Subcutaneous abdominal adipose tissue (tissue), 5 donors: ENCODE measurements at regions not wholly inside any gene's neighbourhood (a gene's known extent, or its start where the extent isn't known, plus 50 kb on each side); places are given as distances from the start of the nearest gene placed in this dataset.

Experiments
- H3K27ac ChIP-seq: one replicate; pipeline ENCODE4 v1.7.0; 2013; ENCODE audit warnings: low read depth, mild to moderate bottlenecking, inconsistent platforms, low read length, moderate library complexity
- H3K27me3 ChIP-seq, 5 donors: one replicate each; pipeline ENCODE4 v1.7.0; 2013; ENCODE audit warnings: low read length in 5 of 5, inconsistent platforms in 1 of 5; ENCODE audit not compliant: control insufficient read depth in 5 of 5, insufficient read depth in 4 of 5
- H3K36me3 ChIP-seq, 5 donors: one replicate each; pipeline ENCODE4 v1.7.0; 2013; ENCODE audit warnings: low read length in 5 of 5; ENCODE audit not compliant: control insufficient read depth in 5 of 5, insufficient read depth in 5 of 5
- H3K4me1 ChIP-seq, 5 donors: one replicate each; pipeline ENCODE4 v1.7.0; 2013; ENCODE audit warnings: low read length in 5 of 5, mild to moderate bottlenecking in 3 of 5, moderate library complexity in 1 of 5; ENCODE audit not compliant: control insufficient read depth in 5 of 5, insufficient read depth in 5 of 5
- H3K4me3 ChIP-seq, 5 donors: one replicate each; pipeline ENCODE4 v1.7.0; 2013; ENCODE audit warnings: low read length in 5 of 5, low read depth in 1 of 5
- H3K9ac ChIP-seq, 5 donors: one replicate each; pipeline ENCODE4 v1.7.0; 2013; ENCODE audit warnings: low read length in 5 of 5, mild to moderate bottlenecking in 4 of 5, moderate library complexity in 3 of 5
- H3K9me3 ChIP-seq, 5 donors: one replicate each; pipeline ENCODE4 v1.7.0; 2013; ENCODE audit warnings: low read length in 5 of 5; ENCODE audit not compliant: control insufficient read depth in 5 of 5
- donor health status: healthy.
- donor health status: healthy.
- donor health status: healthy.
- donor health status: healthy.
- donor health status: healthy.

DNA sequence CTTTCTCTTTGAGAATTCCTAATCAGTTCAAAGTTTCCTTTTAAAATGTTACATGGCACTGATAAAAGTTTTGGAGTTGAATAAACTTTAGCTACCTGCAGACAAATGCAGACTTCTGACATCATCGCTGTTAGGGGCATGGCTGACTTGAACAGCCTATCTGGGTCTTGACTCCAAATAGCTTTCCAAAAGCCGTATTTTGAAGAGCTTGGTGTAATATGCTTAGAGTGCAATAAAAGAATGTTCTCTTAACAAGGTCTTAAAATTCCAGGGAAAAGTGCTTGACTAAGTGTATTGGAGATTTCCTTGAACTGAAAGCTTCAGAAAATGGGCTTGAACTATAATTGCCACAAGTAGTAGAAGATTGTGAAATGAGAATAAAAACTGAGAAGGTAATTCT lies 342.9 kb upstream of the DCC start:
- H3K27ac ChIP-seq = no peak overlapping the region

GRCh38 chr18:51998066-51998465 lies 341.9 kb upstream of the DCC start:
- H3K9ac ChIP-seq = no peak overlapping the region
- H3K9me3 ChIP-seq = no peaks in the 10 kb centered on the region

More for the DNA sequence above, 342.9 kb upstream of the DCC start:
- Histone ChIP-seq H3K4me3 (no peak overlapping the region), H3K36me3 (no peaks in the 10 kb centered on the region), H3K9ac (no peak overlapping the region), H3K4me1 (no peaks in the 10 kb centered on the region), H3K9me3 (no peaks in the 10 kb centered on the region), H3K27me3 (no peaks in the 10 kb centered on the region)

GRCh38 chr18:51998711-51999110 lies 341.3 kb upstream of the DCC start:
- no peak overlapping the region for H3K27ac ChIP-seq
- no peak overlapping the region for H3K4me3 ChIP-seq
- H3K9ac ChIP-seq = no peak overlapping the region
- H3K9me3 ChIP-seq = no peaks in the 10 kb centered on the region
- H3K4me1 ChIP-seq = no peaks in the 10 kb centered on the region
- no peaks in the 10 kb centered on the region for H3K27me3 ChIP-seq
- H3K36me3 ChIP-seq = no peaks in the 10 kb centered on the region

More at GRCh38 chr18:51998066-51998465, 341.9 kb upstream of the DCC start:
- H3K36me3 ChIP-seq = no peaks in the 10 kb centered on the region
- H3K4me1 ChIP-seq = no peaks in the 10 kb centered on the region
- no peak overlapping the region for H3K4me3 ChIP-seq
- no peaks in the 10 kb centered on the region for H3K27me3 ChIP-seq
- no peak overlapping the region for H3K27ac ChIP-seq

DNA sequence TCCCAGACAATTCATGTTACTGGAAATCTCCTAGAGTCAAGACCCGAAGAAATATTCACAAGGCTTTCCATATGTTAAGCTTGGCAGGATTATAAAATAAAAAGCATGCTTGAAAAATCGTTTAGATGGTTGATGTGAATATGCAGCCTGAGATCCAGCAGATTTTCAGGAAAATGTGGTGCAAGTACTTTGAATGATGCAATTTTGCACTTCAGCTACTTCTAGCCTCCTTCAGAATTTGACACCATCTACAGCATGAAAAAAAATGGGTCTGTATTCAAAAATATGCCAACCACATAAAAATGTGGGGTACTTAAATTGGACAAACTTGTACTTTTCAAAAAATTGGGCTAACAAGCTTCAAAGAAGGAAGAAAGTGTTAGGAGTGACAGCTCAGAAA lies 340.6 kb upstream of the DCC start:
- Histone ChIP-seq H3K27ac (no peak overlapping the region), H3K9ac (no peak overlapping the region), H3K4me1 (no peaks in the 10 kb centered on the region), H3K4me3 (no peak overlapping the region), H3K36me3 (no peaks in the 10 kb centered on the region), H3K9me3 (no peaks in the 10 kb centered on the region), H3K27me3 (no peaks in the 10 kb centered on the region)

DNA sequence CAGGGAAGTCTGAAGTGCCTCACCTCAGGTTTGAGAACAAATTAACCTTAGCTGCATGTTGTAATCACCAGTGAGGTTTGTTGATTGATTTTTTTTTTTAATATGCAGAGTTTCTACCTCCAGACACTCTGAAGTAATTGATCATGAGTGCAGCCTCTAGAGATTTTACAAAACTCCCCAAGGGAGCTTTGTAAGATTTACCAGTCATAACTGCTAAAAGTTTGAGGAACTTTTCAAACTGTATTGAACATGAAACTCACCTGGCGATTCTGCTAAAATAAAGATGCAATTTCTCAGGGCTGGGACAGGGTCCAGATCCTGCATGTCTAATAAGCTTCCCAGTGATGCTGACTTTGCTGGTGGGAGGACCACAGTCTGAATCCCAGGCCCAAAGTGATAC lies 339.6 kb upstream of the DCC start:
- Histone ChIP-seq H3K9ac (no peak overlapping the region), H3K27me3 (no peaks in the 10 kb centered on the region), H3K4me3 (no peak overlapping the region), H3K4me1 (no peaks in the 10 kb centered on the region), H3K27ac (no peak overlapping the region), H3K9me3 (no peaks in the 10 kb centered on the region), H3K36me3 (no peaks in the 10 kb centered on the region)

DNA sequence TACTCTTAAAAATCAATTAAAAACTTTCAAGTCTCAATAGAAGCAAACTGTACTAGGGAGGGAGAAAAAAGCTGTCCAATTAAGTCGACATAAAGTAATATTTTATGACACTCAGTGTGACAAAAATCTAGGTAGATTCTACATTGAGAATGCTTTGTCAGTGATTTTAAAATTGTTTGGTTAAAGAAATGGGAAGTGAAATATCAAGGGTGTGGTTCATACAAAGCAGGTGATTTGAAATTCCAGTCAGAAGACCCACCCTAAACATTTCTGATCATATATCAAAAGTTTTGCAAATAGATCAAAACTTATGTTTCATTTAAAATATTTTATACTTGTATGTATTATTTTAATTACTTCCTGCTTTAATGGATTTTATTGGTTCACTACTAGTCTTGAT lies 338.9 kb upstream of the DCC start:
- Histone ChIP-seq H3K27ac (no peak overlapping the region), H3K27me3 (no peaks in the 10 kb centered on the region)

GRCh38 chr18:52002600-52002999 lies 337.4 kb upstream of the DCC start:
- Histone ChIP-seq H3K9ac (no peak overlapping the region), H3K36me3 (no peaks in the 10 kb centered on the region), H3K27ac (no peak overlapping the region), H3K4me3 (no peak overlapping the region), H3K9me3 (no peaks in the 10 kb centered on the region), H3K4me1 (no peaks in the 10 kb centered on the region), H3K27me3 (no peaks in the 10 kb centered on the region)

More for the DNA sequence above, 338.9 kb upstream of the DCC start:
- Histone ChIP-seq H3K9me3 (no peaks in the 10 kb centered on the region), H3K4me3 (no peak overlapping the region), H3K4me1 (no peaks in the 10 kb centered on the region), H3K36me3 (no peaks in the 10 kb centered on the region), H3K9ac (no peak overlapping the region)

DNA sequence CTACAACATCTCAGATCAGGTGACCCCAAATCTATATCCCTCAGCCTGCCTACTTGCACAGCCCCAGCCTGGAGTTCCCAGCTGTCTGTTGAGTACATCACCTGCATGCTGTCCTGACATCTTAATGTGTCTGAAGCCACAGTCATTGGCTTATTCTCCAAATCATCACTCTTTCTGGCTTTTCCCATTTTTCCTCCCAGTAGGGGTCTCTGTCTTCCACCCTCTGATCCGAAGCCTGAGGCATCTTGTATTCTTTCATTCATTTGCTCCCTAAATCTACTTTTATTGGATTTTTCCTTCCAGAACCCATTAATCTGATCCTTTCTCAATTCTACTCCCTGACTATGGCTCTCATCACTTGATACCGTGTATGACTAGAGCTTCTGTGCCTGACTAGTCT lies 332.9 kb upstream of the DCC start:
- no peak overlapping the region for H3K27ac ChIP-seq

DNA sequence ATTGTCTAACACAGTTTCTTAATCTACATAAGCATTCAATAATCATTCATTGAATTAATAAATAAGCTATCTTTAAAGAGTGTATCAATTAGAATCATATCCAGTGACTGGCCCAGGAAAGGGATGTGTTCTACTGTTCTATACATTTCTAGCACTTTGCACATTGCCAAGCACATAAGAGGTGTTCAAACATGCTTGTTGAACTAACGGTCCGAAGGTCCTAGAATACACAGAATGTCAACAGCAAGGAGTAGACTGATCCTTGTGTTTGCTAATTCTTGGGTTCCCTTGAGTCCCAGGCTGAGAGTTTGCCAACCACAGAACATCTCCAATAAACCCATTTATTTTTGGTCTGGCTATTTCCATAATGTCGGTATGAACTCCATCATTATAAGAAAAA lies 331.7 kb upstream of the DCC start:
- no peaks in the 10 kb centered on the region for H3K9me3 ChIP-seq
- no peaks in the 10 kb centered on the region for H3K27me3 ChIP-seq
- no peak overlapping the region for H3K27ac ChIP-seq
- H3K9ac ChIP-seq = no peak overlapping the region
- no peaks in the 10 kb centered on the region for H3K36me3 ChIP-seq
- H3K4me3 ChIP-seq = no peak overlapping the region
- no peaks in the 10 kb centered on the region for H3K4me1 ChIP-seq

More for the DNA sequence above, 332.9 kb upstream of the DCC start:
- no peaks in the 10 kb centered on the region for H3K9me3 ChIP-seq
- no peaks in the 10 kb centered on the region for H3K27me3 ChIP-seq
- H3K4me3 ChIP-seq = no peak overlapping the region
- H3K9ac ChIP-seq = no peak overlapping the region
- H3K4me1 ChIP-seq = no peaks in the 10 kb centered on the region
- no peaks in the 10 kb centered on the region for H3K36me3 ChIP-seq

DNA sequence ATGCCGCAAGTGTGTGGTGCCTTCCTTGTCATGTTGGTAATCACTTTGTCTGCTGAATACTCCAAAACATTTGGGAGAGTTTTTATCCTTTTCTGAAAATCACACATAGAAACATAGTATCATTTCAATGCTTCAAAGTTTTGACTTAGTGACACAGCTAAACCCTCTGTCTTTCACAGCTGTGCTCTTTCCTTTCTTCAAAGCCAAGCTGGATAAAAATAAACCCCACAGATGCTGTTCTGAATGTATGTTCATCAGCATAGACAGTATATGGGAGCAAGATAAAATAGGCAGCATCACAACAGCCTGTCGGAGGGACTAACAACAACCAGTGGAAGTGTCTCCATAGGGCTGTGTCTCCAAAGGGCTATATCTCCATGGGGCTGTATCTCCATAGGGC lies 331.3 kb upstream of the DCC start:
- no peaks in the 10 kb centered on the region for H3K4me1 ChIP-seq
- H3K27me3 ChIP-seq = no peaks in the 10 kb centered on the region
- H3K9ac ChIP-seq = no peak overlapping the region
- H3K36me3 ChIP-seq = no peaks in the 10 kb centered on the region
- H3K27ac ChIP-seq = no peak overlapping the region
- no peak overlapping the region for H3K4me3 ChIP-seq
- H3K9me3 ChIP-seq = no peaks in the 10 kb centered on the region

GRCh38 chr18:52009958-52010357 lies 330.0 kb upstream of the DCC start:
- Histone ChIP-seq H3K4me3 (no peak overlapping the region), H3K36me3 (no peaks in the 10 kb centered on the region), H3K9ac (no peak overlapping the region), H3K27me3 (no peaks in the 10 kb centered on the region), H3K9me3 (no peaks in the 10 kb centered on the region), H3K27ac (no peak overlapping the region), H3K4me1 (no peaks in the 10 kb centered on the region)
